Hepatocyte (in vitro differentiated cells): ENCODE measurements at regions not wholly inside any gene's neighbourhood (a gene's known extent, or its start where the extent isn't known, plus 50 kb on each side); places are given as distances from the start of the nearest gene placed in this dataset.

ENCODE experiments used
- CTCF ChIP-seq: fragments of 200-600 bp; sonication (generic); IDR thresholded peaks from 2 replicates; pipeline ENCODE4 v1.5.1; 2016; ENCODE audit warnings: antibody characterized with exemption, mild to moderate bottlenecking; ENCODE audit not compliant: poor library complexity
- EZH2 ChIP-seq: fragments of 200-600 bp; sonication (generic); IDR thresholded peaks from 2 replicates; pipeline ENCODE4 v1.6.1; 2016; ENCODE audit warnings: antibody characterized with exemption, mild to moderate bottlenecking, borderline replicate concordance
- EZH2phosphoT487 ChIP-seq: fragments of 200-600 bp; sonication (generic); IDR thresholded peaks from one replicate; pipeline ENCODE4 v1.6.1; 2018; ENCODE audit warnings: antibody characterized with exemption, mild to moderate bottlenecking, low read depth, moderate library complexity; ENCODE audit not compliant: unreplicated experiment, severe bottlenecking

- no peak for TF ChIP-seq CTCF
- no peak for TF ChIP-seq EZH2
- no peak for TF ChIP-seq EZH2phosphoT487
Observed at GRCh38 chr5:54645882-54646355, 128.4 kb downstream of the SNX18 start.
